NT2/D1 (cell line): ENCODE measurements at regions not wholly inside any gene's neighbourhood (a gene's known extent, or its start where the extent isn't known, plus 50 kb on each side); places are given as distances from the start of the nearest gene placed in this dataset.

ENCODE experiments used
- DNase-seq: peaks from one replicate; pipeline ENCODE4 v3.0.0-alpha.2; 2011; ENCODE audit warnings: low read depth, low spot score
- H3K27me3 ChIP-seq: 2 replicates; pipeline ENCODE4 v1.6.0; 2011; ENCODE audit warnings: mild to moderate bottlenecking; ENCODE audit not compliant: insufficient read length, insufficient read depth
- H3K36me3 ChIP-seq: 2 replicates; pipeline ENCODE4 v1.6.1; 2011; ENCODE audit warnings: mild to moderate bottlenecking, low read length, mixed read lengths; ENCODE audit not compliant: insufficient read depth, insufficient read length
- H3K4me1 ChIP-seq: 2 replicates; pipeline ENCODE4 v1.5.1; 2011; ENCODE audit not compliant: insufficient read depth, insufficient read length
- H3K4me3 ChIP-seq: 2 replicates; pipeline ENCODE4 v1.5.1; 2011; ENCODE audit warnings: low read depth; ENCODE audit not compliant: insufficient read length
- H3K9ac ChIP-seq: 2 replicates; pipeline ENCODE4 v1.6.0; 2011; ENCODE audit warnings: low read depth; ENCODE audit not compliant: insufficient read length
- H3K9me3 ChIP-seq: 2 replicates; pipeline ENCODE4 v1.5.1; 2011; ENCODE audit warnings: mild to moderate bottlenecking, low read length; ENCODE audit not compliant: insufficient read depth
- SUZ12 ChIP-seq: IDR thresholded peaks from 2 replicates; pipeline ENCODE4 v1.6.1; 2011; ENCODE audit not compliant: insufficient read length, insufficient read depth; ENCODE audit errors: extremely low read depth
- YY1 ChIP-seq: IDR thresholded peaks from 2 replicates; pipeline ENCODE4 v1.6.1; 2011; ENCODE audit not compliant: insufficient read length, insufficient read depth
- ZNF274 ChIP-seq: IDR thresholded peaks from 2 replicates; pipeline ENCODE4 v1.6.1; 2011; ENCODE audit warnings: mild to moderate bottlenecking, low read depth, low read length

DNA sequence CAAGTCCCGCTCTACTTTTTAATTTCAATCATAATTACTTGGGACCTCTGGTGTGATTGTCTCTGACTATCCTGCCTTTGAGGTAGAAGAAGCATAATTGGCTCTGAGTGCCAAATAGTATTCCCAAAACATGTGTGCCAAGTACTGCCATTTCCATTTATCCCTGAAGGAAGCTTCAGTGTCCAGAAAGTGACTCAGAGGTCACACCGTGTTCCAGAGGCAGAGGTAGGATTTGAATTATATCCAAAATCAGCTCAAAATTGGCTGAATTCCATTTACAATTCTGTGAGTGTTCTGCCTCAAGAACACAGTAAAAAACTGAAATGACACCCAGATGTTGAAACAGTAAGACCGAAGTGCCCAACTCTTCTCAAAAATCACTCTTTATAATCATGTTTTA is 255.3 kb downstream of the RSL24D1 start:
- no peak for DNase-seq
- no peaks in the 10 kb centered on the region for H3K27me3 ChIP-seq
- H3K4me3 ChIP-seq = no peak overlapping the region
- H3K9me3 ChIP-seq = no peaks in the 10 kb centered on the region
- TF ChIP-seq YY1 (no peak), SUZ12 (no peak), ZNF274 (no peak)
- H3K36me3 ChIP-seq = no peaks in the 10 kb centered on the region
- H3K9ac ChIP-seq = no peak overlapping the region
- H3K4me1 ChIP-seq = no peaks in the 10 kb centered on the region

- H3K27me3 ChIP-seq = no peaks in the 10 kb centered on the region
- H3K9ac ChIP-seq = no peak overlapping the region
- no peaks in the 10 kb centered on the region for H3K9me3 ChIP-seq
- TF ChIP-seq ZNF274 (no peak), SUZ12 (no peak), YY1 (no peak)
- H3K36me3 ChIP-seq = no peaks in the 10 kb centered on the region
- DNase-seq = no peak
- no peaks in the 10 kb centered on the region for H3K4me1 ChIP-seq
- H3K4me3 ChIP-seq = no peak overlapping the region
Observed at GRCh38 chr15:54917312-54917711, 279.4 kb downstream of the RSL24D1 start.

GRCh38 chr15:54915380-54915779 is 281.4 kb downstream of the RSL24D1 start:
- Histone ChIP-seq H3K36me3 (no peaks in the 10 kb centered on the region), H3K27me3 (no peaks in the 10 kb centered on the region), H3K4me3 (no peak overlapping the region), H3K9ac (no peak overlapping the region), H3K4me1 (no peaks in the 10 kb centered on the region), H3K9me3 (no peaks in the 10 kb centered on the region)
- DNase-seq = no peak
- no peak for TF ChIP-seq ZNF274
- TF ChIP-seq SUZ12 = no peak
- TF ChIP-seq YY1 = no peak

- no peaks in the 10 kb centered on the region for H3K27me3 ChIP-seq
- H3K9ac ChIP-seq = no peak overlapping the region
- H3K9me3 ChIP-seq = peaks cover 12% of the 10 kb centered on the region
- no peak for DNase-seq
- no peaks in the 10 kb centered on the region for H3K36me3 ChIP-seq
- no peak overlapping the region for H3K4me3 ChIP-seq
- TF ChIP-seq YY1 = no peak
- no peak for TF ChIP-seq ZNF274
- no peak for TF ChIP-seq SUZ12
- no peaks in the 10 kb centered on the region for H3K4me1 ChIP-seq
Observed at GRCh38 chr15:54884312-54884711, 312.4 kb downstream of the RSL24D1 start.

GRCh38 chr15:54859982-54860381 is 336.8 kb downstream of the RSL24D1 start:
- TF ChIP-seq SUZ12 (no peak), ZNF274 (no peak), YY1 (no peak)
- Histone ChIP-seq H3K4me3 (no peak overlapping the region), H3K36me3 (no peaks in the 10 kb centered on the region), H3K9me3 (no peaks in the 10 kb centered on the region), H3K4me1 (no peaks in the 10 kb centered on the region), H3K9ac (no peak overlapping the region), H3K27me3 (no peaks in the 10 kb centered on the region)
- no peak for DNase-seq

GRCh38 chr15:54854667-54855066 is 342.1 kb downstream of the RSL24D1 start:
- Histone ChIP-seq H3K27me3 (no peaks in the 10 kb centered on the region), H3K9me3 (no peaks in the 10 kb centered on the region), H3K36me3 (no peaks in the 10 kb centered on the region), H3K4me3 (no peak overlapping the region), H3K9ac (no peak overlapping the region), H3K4me1 (no peaks in the 10 kb centered on the region)
- TF ChIP-seq YY1 (no peak), ZNF274 (no peak), SUZ12 (no peak)
- DNase-seq = no peak

GRCh38 chr15:54850101-54850500 is 346.6 kb downstream of the RSL24D1 start:
- no peaks in the 10 kb centered on the region for H3K36me3 ChIP-seq
- H3K4me1 ChIP-seq = no peaks in the 10 kb centered on the region
- no peak for TF ChIP-seq ZNF274
- TF ChIP-seq SUZ12 = no peak
- no peak for TF ChIP-seq YY1
- no peaks in the 10 kb centered on the region for H3K9me3 ChIP-seq
- H3K9ac ChIP-seq = no peak overlapping the region
- DNase-seq = no peak
- H3K27me3 ChIP-seq = no peaks in the 10 kb centered on the region
- H3K4me3 ChIP-seq = no peak overlapping the region

- H3K36me3 ChIP-seq = no peaks in the 10 kb centered on the region
- no peak overlapping the region for H3K4me3 ChIP-seq
- H3K9ac ChIP-seq = no peak overlapping the region
- no peak for DNase-seq
- TF ChIP-seq ZNF274 (no peak), YY1 (no peak), SUZ12 (no peak)
- no peaks in the 10 kb centered on the region for H3K9me3 ChIP-seq
- no peaks in the 10 kb centered on the region for H3K27me3 ChIP-seq
- H3K4me1 ChIP-seq = no peaks in the 10 kb centered on the region
Observed at GRCh38 chr15:54843006-54843405, 353.7 kb downstream of the RSL24D1 start.
